C1 segment of cervical spinal cord (tissue), 14 donors: ENCODE measurements at regions not wholly inside any gene's neighbourhood (a gene's known extent, or its start where the extent isn't known, plus 50 kb on each side); places are given as distances from the start of the nearest gene placed in this dataset.

Experiments used
- DNase-seq, 14 donors: peaks; one replicate each; lab custom pipeline; 2025; lab: John Stamatoyannopoulos, UW

GRCh38 chr14:24693983-24694382 is 60.0 kb upstream of the GZMB start:
- DNase-seq = no peak

GRCh38 chr14:24693353-24693737 is 59.4 kb upstream of the GZMB start:
- no peak for DNase-seq

- no peak for DNase-seq
These were observed 58.7 kb upstream of the GZMB start for GRCh38 chr14:24692382-24693352.

- no peak for DNase-seq
These were observed 56.5 kb upstream of the GZMB start for GRCh38 chr14:24690492-24690891.

- no peak for DNase-seq
These were observed 54.2 kb upstream of the GZMB start for GRCh38 chr14:24688030-24688658.
